ENCODE measurements at regions not wholly inside any gene's neighbourhood (a gene's known extent, or its start where the extent isn't known, plus 50 kb on each side); places are given as distances from the start of the nearest gene placed in this dataset.

GRCh38 chr5:10842823-10843222 lies 81.8 kb upstream of the DAP start:
- no peak for TF ChIP-seq SUZ12 (IDR thresholded peaks at IDR 0.05; ENCODE audit: extremely low read depth, insufficient read depth, insufficient read length)
- no peak for TF ChIP-seq ZNF274 (IDR thresholded peaks at IDR 0.05; ENCODE audit: low read depth, low read length)

All from NT2/D1 (cell line).